Activated B cell treated with CpG ODN at 0.5 μM for 24 hours (primary cell): ENCODE measurements at regions not wholly inside any gene's neighbourhood (a gene's known extent, or its start where the extent isn't known, plus 50 kb on each side); places are given as distances from the start of the nearest gene placed in this dataset.

Experiments used
- ATAC-seq: fragments of 200-7000 bp; cut with Tn5 transposase; one replicate; pipeline ENCODE4 v1.10.0; 2021; ENCODE audit warnings: low read depth, mild to moderate bottlenecking, moderate library complexity
- CTCF ChIA-PET: fragments of 350-600 bp; sonication (Branson Sonifier 250); formaldehyde crosslinking; loops from one replicate; lab custom pipeline; 2021; ENCODE audit warnings: antibody characterized with exemption; lab: Charles Lee
- POLR2A ChIA-PET: fragments of 350-600 bp; sonication (Branson Sonifier 250); formaldehyde crosslinking; loops from one replicate; lab custom pipeline; 2021; ENCODE audit warnings: antibody characterized with exemption; lab: Charles Lee
- DNase-seq: peaks from one replicate; pipeline ENCODE4 v3.0.0; 2022
- H3K27ac Mint-ChIP-seq: one replicate; pipeline ENCODE4 v1.8.0; 2020; ENCODE audit warnings: mixed read lengths
- H3K27me3 Mint-ChIP-seq: one replicate; pipeline ENCODE4 v1.8.0; 2021; ENCODE audit warnings: mixed read lengths
- H3K36me3 Mint-ChIP-seq: one replicate; pipeline ENCODE4 v1.8.0; 2021; ENCODE audit warnings: low read depth, mixed read lengths
- H3K4me1 Mint-ChIP-seq: one replicate; pipeline ENCODE4 v1.8.0; 2021; ENCODE audit warnings: mixed read lengths
- H3K4me3 Mint-ChIP-seq: one replicate; pipeline ENCODE4 v1.8.0; 2020; ENCODE audit warnings: mild to moderate bottlenecking, mixed read lengths
- H3K9me3 Mint-ChIP-seq: one replicate; pipeline ENCODE4 v1.8.0; 2020; ENCODE audit warnings: mixed read lengths
- intact Hi-C: fragments of 100-400 bp; cut with micrococcal nuclease; formaldehyde crosslinking; loops from one replicate; pipeline ENCODE4 v1.15.1; 2024
- TF ChIP-seq, protein P1 (sequence below): fragments of 200-600 bp; IDR thresholded peaks from one replicate; pipeline ENCODE4 v1.8.0; 2022; ENCODE audit warnings: antibody characterized with exemption, mild to moderate bottlenecking

GRCh38 chr10:28939281-28940157 lies 262.2 kb downstream of the BAMBI start:
- intact Hi-C loops = no loop called here
- ChIA-PET CTCF (no interaction called here), POLR2A (no interaction called here)
- DNase-seq = no peak
- H3K4me3 Mint-ChIP-seq = no peak overlapping the region
- TF ChIP-seq, protein P1, sequence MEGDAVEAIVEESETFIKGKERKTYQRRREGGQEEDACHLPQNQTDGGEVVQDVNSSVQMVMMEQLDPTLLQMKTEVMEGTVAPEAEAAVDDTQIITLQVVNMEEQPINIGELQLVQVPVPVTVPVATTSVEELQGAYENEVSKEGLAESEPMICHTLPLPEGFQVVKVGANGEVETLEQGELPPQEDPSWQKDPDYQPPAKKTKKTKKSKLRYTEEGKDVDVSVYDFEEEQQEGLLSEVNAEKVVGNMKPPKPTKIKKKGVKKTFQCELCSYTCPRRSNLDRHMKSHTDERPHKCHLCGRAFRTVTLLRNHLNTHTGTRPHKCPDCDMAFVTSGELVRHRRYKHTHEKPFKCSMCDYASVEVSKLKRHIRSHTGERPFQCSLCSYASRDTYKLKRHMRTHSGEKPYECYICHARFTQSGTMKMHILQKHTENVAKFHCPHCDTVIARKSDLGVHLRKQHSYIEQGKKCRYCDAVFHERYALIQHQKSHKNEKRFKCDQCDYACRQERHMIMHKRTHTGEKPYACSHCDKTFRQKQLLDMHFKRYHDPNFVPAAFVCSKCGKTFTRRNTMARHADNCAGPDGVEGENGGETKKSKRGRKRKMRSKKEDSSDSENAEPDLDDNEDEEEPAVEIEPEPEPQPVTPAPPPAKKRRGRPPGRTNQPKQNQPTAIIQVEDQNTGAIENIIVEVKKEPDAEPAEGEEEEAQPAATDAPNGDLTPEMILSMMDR = no peak
- H3K27me3 Mint-ChIP-seq = no peaks in the 10 kb centered on the region
- H3K9me3 Mint-ChIP-seq = peaks cover under 1% of the 10 kb centered on the region
- H3K36me3 Mint-ChIP-seq = no peaks in the 10 kb centered on the region
- no peak for ATAC-seq
- H3K4me1 Mint-ChIP-seq = no peaks in the 10 kb centered on the region
- H3K27ac Mint-ChIP-seq = no peak overlapping the region

GRCh38 chr10:28940158-28940888 lies 263.0 kb downstream of the BAMBI start:
- ATAC-seq = no peak
- ChIA-PET CTCF (no interaction called here), POLR2A (no interaction called here)
- DNase-seq = no peak
- Mint-ChIP-seq H3K9me3 (peaks cover 7% of the 10 kb centered on the region), H3K4me1 (no peaks in the 10 kb centered on the region), H3K27ac (no peak overlapping the region), H3K27me3 (no peaks in the 10 kb centered on the region), H3K4me3 (no peak overlapping the region), H3K36me3 (no peaks in the 10 kb centered on the region)
- intact Hi-C loops = no loop called here
- TF ChIP-seq, protein P1 = no peak

- Mint-ChIP-seq H3K4me3 (no peak overlapping the region), H3K27me3 (peaks cover 3% of the 10 kb centered on the region), H3K36me3 (no peaks in the 10 kb centered on the region), H3K9me3 (peaks cover 7% of the 10 kb centered on the region), H3K4me1 (no peaks in the 10 kb centered on the region), H3K27ac (no peak overlapping the region)
- DNase-seq = no peak
- CTCF ChIA-PET = no interaction called here
- intact Hi-C loops = no loop called here
- TF ChIP-seq, protein P1 = no peak
- no peak for ATAC-seq
- POLR2A ChIA-PET = no interaction called here
These were observed 264.7 kb downstream of the BAMBI start for GRCh38 chr10:28942012-28942411.

GRCh38 chr10:28945959-28946358 lies 268.6 kb downstream of the BAMBI start:
- H3K4me3 Mint-ChIP-seq = no peak overlapping the region
- DNase-seq (no peak), ATAC-seq (no peak)
- H3K27me3 Mint-ChIP-seq = peaks cover 9% of the 10 kb centered on the region
- no peak overlapping the region for H3K27ac Mint-ChIP-seq
- no peaks in the 10 kb centered on the region for H3K36me3 Mint-ChIP-seq
- ChIA-PET POLR2A (no interaction called here), CTCF (no interaction called here)
- H3K4me1 Mint-ChIP-seq = no peaks in the 10 kb centered on the region
- intact Hi-C loops = no loop called here
- peaks cover 9% of the 10 kb centered on the region for H3K9me3 Mint-ChIP-seq
- TF ChIP-seq, protein P1 = no peak

DNA sequence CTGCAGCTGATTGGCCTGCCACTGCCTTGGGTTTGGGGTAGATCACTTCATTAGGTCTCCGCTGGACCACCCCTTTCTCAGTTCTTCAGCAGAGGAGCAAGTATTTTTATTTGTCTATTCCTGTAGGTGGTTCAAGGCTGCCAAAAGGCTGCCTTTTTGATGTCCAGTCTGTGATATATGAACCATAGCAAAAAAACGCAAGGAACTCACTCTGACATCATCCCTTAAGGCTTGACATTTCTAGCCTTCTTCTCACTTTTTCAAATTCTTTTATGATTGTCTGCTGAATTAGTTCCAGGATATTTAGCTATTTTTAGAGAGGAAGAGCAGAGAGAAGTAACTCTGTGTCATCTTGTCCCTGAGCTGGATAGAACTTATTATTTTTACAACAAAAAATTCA lies 269.2 kb downstream of the BAMBI start:
- TF ChIP-seq, protein P1 = no peak
- ATAC-seq (no peak), DNase-seq (no peak)
- ChIA-PET CTCF (no interaction called here), POLR2A (no interaction called here)
- no peak overlapping the region for H3K4me3 Mint-ChIP-seq
- peaks cover 9% of the 10 kb centered on the region for H3K27me3 Mint-ChIP-seq
- intact Hi-C loops = no loop called here
- H3K4me1 Mint-ChIP-seq = no peaks in the 10 kb centered on the region
- no peaks in the 10 kb centered on the region for H3K36me3 Mint-ChIP-seq
- no peak overlapping the region for H3K27ac Mint-ChIP-seq
- peaks cover 9% of the 10 kb centered on the region for H3K9me3 Mint-ChIP-seq
